ENCODE measurements at regions not wholly inside any gene's neighbourhood (a gene's known extent, or its start where the extent isn't known, plus 50 kb on each side); places are given as distances from the start of the nearest gene placed in this dataset.

DNA sequence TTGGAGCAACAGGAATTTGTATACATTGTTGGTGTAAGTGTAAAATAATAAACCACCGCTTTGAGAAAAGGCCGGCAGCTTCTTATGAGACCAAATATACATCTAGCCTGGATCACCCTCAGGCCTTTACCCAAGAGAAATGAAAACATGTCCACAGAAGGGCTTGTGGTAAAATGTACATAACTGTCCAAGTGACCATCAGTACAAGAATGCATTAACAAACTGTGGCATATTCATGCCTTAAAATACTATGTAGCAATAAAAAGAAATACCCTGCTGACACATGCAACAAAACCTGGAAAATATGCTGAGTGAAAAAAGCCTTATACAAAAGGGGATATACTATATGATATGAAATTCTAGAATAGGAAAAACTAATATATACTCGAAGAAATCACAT lies 311.9 kb upstream of the TRPC7 start:
- no peaks in the 10 kb centered on the region for H3K36me3 Mint-ChIP-seq (ENCODE audit: unreplicated experiment)
- no peak overlapping the region for H3K4me3 Mint-ChIP-seq (ENCODE audit: unreplicated experiment)
- no peak for DNase-seq (ENCODE audit: extremely low spot score, unreplicated experiment)
- peaks cover 5% of the 10 kb centered on the region for H3K27me3 Mint-ChIP-seq (ENCODE audit: unreplicated experiment)
- H3K27ac Mint-ChIP-seq (ENCODE audit: unreplicated experiment) = no peak overlapping the region
- TF ChIP-seq, protein P1, sequence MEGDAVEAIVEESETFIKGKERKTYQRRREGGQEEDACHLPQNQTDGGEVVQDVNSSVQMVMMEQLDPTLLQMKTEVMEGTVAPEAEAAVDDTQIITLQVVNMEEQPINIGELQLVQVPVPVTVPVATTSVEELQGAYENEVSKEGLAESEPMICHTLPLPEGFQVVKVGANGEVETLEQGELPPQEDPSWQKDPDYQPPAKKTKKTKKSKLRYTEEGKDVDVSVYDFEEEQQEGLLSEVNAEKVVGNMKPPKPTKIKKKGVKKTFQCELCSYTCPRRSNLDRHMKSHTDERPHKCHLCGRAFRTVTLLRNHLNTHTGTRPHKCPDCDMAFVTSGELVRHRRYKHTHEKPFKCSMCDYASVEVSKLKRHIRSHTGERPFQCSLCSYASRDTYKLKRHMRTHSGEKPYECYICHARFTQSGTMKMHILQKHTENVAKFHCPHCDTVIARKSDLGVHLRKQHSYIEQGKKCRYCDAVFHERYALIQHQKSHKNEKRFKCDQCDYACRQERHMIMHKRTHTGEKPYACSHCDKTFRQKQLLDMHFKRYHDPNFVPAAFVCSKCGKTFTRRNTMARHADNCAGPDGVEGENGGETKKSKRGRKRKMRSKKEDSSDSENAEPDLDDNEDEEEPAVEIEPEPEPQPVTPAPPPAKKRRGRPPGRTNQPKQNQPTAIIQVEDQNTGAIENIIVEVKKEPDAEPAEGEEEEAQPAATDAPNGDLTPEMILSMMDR (IDR thresholded peaks at IDR 0.05) = no peak
- peaks cover 13% of the 10 kb centered on the region for H3K4me1 Mint-ChIP-seq (ENCODE audit: unreplicated experiment)
- H3K9me3 Mint-ChIP-seq (ENCODE audit: unreplicated experiment) = peaks cover 5% of the 10 kb centered on the region

DNA sequence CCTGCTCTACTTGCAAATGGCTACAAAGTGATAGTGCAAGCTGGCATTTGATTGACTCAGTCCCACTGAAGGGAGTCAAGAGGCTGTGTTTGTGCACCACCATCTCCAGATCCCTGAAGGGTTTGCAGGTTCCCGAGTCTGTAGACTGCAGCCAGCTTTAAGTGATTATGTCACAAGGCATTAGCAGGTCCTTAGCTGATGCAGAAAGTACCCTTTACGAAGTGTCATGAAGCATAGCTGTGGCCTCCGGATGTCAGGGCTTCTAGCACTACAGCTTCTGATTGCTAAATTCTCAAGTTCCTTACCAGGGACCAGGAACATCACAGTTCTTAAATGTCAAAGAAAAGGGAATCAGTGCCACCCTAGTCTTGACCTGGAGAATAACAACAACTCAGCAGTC lies 311.3 kb upstream of the TRPC7 start:
- Mint-ChIP-seq H3K36me3 (ENCODE audit: unreplicated experiment) (no peaks in the 10 kb centered on the region), H3K27ac (ENCODE audit: unreplicated experiment) (no peak overlapping the region), H3K4me1 (ENCODE audit: unreplicated experiment) (peaks cover 13% of the 10 kb centered on the region), H3K4me3 (ENCODE audit: unreplicated experiment) (no peak overlapping the region), H3K9me3 (ENCODE audit: unreplicated experiment) (peaks cover 5% of the 10 kb centered on the region), H3K27me3 (ENCODE audit: unreplicated experiment) (peaks cover 5% of the 10 kb centered on the region)
- DNase-seq (ENCODE audit: extremely low spot score, unreplicated experiment) = no peak
- TF ChIP-seq, protein P1 (IDR thresholded peaks at IDR 0.05) = no peak

DNA sequence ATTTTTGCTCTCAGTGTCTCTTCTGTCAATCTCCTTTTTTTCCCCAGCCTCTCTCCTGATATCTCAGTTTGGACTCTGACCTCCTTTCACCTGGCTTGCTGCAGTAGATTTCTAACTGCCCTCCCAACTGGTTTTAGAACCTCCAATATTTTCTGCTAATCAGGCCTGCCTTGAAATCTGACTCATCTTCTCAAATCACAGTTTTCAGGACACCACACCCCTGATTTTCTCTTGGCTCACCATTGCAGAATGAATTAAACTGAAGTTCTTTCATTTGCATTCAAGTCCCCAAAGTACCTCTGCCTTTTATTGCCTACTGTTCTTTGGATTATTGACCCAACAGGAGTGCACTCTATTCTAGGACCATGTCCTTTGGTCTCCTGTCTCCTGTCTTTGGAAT lies 310.4 kb upstream of the TRPC7 start:
- no peak for DNase-seq (ENCODE audit: extremely low spot score, unreplicated experiment)
- no peak overlapping the region for H3K27ac Mint-ChIP-seq (ENCODE audit: unreplicated experiment)
- H3K4me1 Mint-ChIP-seq (ENCODE audit: unreplicated experiment) = peaks cover 13% of the 10 kb centered on the region
- no peaks in the 10 kb centered on the region for H3K36me3 Mint-ChIP-seq (ENCODE audit: unreplicated experiment)
- peaks cover 7% of the 10 kb centered on the region for H3K27me3 Mint-ChIP-seq (ENCODE audit: unreplicated experiment)
- H3K4me3 Mint-ChIP-seq (ENCODE audit: unreplicated experiment) = no peak overlapping the region
- TF ChIP-seq, protein P1 (IDR thresholded peaks at IDR 0.05) = no peak
- H3K9me3 Mint-ChIP-seq (ENCODE audit: unreplicated experiment) = peaks cover 5% of the 10 kb centered on the region

DNA sequence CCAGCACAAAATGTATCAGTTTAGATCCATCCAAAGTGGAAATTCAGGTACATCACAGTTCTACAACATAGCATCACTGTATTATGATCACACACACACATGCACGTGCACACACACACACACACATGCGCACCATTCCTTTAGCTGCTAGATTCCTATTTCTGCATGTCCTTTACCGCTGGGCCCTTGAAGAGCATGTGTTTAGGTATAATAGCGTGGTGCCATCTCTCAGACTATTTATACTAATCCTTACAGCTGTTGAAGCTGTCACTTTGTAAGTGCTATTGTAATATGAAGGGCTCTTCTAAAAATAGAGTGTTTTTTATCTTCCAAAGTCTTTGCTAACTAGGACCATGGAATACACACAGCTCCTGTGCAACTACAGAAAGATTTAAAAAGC lies 308.8 kb upstream of the TRPC7 start:
- Mint-ChIP-seq H3K27me3 (ENCODE audit: unreplicated experiment) (peaks cover 11% of the 10 kb centered on the region), H3K4me1 (ENCODE audit: unreplicated experiment) (peaks cover 13% of the 10 kb centered on the region), H3K36me3 (ENCODE audit: unreplicated experiment) (no peaks in the 10 kb centered on the region), H3K9me3 (ENCODE audit: unreplicated experiment) (peaks cover 3% of the 10 kb centered on the region), H3K4me3 (ENCODE audit: unreplicated experiment) (no peak overlapping the region), H3K27ac (ENCODE audit: unreplicated experiment) (no peak overlapping the region)
- TF ChIP-seq, protein P1 (IDR thresholded peaks at IDR 0.05) = no peak
- no peak for DNase-seq (ENCODE audit: extremely low spot score, unreplicated experiment)

DNA sequence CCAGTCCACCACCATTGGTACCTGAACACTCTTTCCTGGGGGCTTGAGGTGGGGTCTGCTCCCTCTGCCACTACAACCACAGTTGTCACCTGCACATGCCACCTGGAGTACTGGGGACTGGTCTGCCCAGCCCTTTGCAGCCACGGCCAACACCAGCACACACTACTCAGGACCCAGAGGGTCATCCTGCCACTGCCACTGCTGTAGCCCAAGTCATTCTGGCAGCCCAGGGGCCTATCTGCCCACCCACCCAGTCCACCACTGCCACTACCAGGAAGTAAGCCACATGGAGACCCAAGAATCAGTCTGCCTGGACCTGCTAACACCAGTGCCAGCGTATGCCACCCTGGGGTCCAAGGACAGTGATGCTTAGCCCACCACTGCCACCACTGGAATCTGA lies 302.4 kb upstream of the TRPC7 start:
- H3K36me3 Mint-ChIP-seq (ENCODE audit: unreplicated experiment) = no peaks in the 10 kb centered on the region
- H3K27me3 Mint-ChIP-seq (ENCODE audit: unreplicated experiment) = peaks cover 21% of the 10 kb centered on the region
- DNase-seq (ENCODE audit: extremely low spot score, unreplicated experiment) = no peak
- H3K9me3 Mint-ChIP-seq (ENCODE audit: unreplicated experiment) = peaks cover 3% of the 10 kb centered on the region
- no peaks in the 10 kb centered on the region for H3K4me1 Mint-ChIP-seq (ENCODE audit: unreplicated experiment)
- TF ChIP-seq, protein P1 (IDR thresholded peaks at IDR 0.05) = no peak
- no peak overlapping the region for H3K4me3 Mint-ChIP-seq (ENCODE audit: unreplicated experiment)
- no peak overlapping the region for H3K27ac Mint-ChIP-seq (ENCODE audit: unreplicated experiment)

Data from osteocyte (in vitro differentiated cells).